ENCODE measurements at regions not wholly inside any gene's neighbourhood (a gene's known extent, or its start where the extent isn't known, plus 50 kb on each side); places are given as distances from the start of the nearest gene placed in this dataset.
"Not testable (repeated sequence)": the region's sequence is repeated elsewhere in the genome, so short reads cannot be mapped to it uniquely, and the experiment has no call there.

DNA sequence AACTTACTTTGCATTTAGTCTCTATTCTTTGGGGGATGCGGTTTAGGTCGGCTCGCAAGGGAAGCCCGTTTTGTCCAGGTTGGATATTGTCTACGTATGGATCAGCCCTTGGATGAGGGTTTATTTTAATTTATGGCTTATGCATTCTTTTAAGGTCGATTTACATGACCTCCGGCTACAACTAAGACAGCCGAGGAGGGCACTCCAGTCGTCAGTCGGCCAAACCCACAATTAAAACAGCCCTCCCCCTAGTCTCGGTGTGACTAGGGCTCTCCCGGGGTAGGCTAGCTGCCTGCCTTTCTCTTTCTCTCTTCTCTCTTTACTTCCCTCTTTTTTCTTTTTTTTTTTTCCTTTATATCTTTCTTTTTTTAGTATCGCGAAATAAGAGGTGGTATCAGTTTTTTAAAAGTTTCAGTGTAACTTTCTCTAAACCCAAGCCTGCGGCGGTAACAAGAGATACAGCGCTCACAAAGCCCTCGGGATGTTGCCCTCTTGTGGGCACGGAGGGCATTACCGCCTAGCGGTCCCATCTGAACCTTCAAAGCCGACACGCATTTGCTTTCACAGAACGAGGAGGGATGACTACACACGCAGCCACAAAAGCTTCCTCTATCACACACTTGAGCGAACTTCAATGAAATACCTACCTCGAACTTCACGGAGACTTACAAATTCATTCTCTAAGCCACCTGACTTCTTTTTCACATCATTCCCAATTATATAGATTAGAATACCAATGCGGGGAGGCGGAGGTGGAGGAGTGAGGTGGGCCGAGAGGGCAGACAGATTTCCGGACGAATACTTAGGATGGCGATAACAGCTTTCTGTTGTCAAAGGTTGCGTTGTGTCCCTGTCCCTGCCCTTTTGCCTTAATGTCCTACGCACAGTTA is 132.3 kb upstream of the C11orf58 start:
- peak; percentile 32 to 66 for DNase-seq (ENCODE audit: extremely low read depth in 1 of 2, low read depth in 1 of 2)

DNA sequence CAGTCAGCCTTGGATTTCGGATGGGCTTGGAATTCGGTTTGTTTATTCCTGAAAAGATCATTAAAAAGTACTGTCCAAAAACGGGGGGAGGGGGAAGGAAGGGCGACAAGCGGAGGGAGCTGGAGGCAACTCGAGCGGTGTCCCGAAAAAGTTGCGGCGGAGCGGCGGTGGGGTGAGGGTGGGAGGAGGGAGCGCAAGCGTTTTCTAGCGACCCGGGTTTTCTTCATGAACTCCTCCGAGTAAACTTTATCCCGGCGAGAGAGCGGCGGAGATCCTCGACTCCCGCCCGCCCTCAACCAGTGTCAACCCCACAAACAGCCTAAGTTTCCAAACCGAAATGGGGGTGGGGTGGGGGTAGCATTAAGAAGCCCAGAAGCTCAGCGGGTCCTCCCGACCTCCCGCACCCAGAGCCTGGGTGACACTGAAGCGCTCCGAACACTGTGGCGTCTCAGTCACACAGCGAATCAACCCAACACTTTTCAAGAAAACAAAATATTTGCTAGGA is 133.0 kb upstream of the C11orf58 start:
- no peak for DNase-seq (ENCODE audit: extremely low read depth in 1 of 2, low read depth in 1 of 2)

GRCh38 chr11:16604794-16605388 is 133.6 kb upstream of the C11orf58 start:
- DNase-seq (ENCODE audit: extremely low read depth in 1 of 2, low read depth in 1 of 2) = no peak

GRCh38 chr11:16603890-16604793 is 134.3 kb upstream of the C11orf58 start:
- no peak for DNase-seq (ENCODE audit: extremely low read depth in 1 of 2, low read depth in 1 of 2)

GRCh38 chr11:16603245-16603644 is 135.2 kb upstream of the C11orf58 start:
- DNase-seq (ENCODE audit: extremely low read depth in 1 of 2, low read depth in 1 of 2) = no peak

DNA sequence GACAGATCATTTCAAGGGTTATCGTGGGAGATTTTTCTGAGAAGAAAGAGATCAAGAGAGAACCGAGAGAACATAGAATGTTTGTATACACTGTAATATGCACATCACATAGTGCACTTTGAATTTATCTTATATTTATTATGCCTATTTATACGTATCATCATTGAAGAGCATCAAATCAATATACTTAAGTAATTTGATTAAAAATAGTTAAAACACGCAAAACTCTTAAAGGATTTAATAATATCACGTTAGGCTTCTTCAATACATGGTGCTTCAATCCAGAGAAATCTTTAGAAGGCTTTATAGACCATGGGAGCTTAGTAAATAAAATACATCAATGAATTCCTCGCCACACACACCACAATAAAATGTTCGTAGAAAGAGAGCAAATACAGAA is 139.5 kb upstream of the C11orf58 start:
- no peak for DNase-seq (ENCODE audit: extremely low read depth in 1 of 2, low read depth in 1 of 2)

GRCh38 chr11:16598032-16598431 is 140.4 kb upstream of the C11orf58 start:
- DNase-seq (ENCODE audit: extremely low read depth in 1 of 2, low read depth in 1 of 2) = no peak

DNA sequence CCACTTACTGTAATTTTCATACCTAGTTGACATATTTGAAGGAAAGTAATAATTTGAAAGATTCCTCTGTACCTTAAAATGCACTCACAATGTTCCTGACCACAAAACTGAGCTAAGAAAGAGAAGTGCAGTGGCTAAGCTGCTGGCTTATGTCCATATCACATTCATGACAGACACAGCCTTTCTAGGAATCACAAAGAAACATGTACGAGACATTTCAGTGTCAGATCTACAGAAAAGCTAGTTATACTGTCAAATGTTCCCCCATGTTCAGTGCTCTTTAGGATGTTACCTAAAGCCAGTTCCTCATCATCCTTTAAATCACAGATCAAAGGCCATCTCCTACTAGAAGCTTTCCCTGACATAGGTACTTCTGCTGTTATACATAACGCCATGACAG is 142.2 kb upstream of the C11orf58 start:
- no peak for DNase-seq (ENCODE audit: extremely low read depth in 1 of 2, low read depth in 1 of 2)

DNA sequence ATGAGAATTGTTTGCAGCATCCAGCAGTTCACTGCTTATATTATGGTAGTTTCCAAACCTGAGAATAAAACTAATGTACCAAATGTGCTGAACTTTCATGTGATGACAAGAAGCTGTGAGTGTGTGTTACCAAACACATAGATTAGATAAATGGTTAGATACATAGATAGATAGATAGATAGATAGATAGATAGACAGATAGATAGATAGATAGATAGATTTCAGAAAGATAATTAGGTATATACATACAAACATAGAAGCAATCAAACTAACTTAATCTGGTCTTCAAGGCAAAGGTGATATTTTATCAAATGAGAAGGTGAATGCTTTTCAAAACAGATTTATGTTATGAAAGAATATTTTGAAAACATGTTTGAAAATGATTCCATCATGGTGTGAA is 147.3 kb upstream of the C11orf58 start:
- DNase-seq (ENCODE audit: extremely low read depth in 1 of 2, low read depth in 1 of 2) = no peak

DNA sequence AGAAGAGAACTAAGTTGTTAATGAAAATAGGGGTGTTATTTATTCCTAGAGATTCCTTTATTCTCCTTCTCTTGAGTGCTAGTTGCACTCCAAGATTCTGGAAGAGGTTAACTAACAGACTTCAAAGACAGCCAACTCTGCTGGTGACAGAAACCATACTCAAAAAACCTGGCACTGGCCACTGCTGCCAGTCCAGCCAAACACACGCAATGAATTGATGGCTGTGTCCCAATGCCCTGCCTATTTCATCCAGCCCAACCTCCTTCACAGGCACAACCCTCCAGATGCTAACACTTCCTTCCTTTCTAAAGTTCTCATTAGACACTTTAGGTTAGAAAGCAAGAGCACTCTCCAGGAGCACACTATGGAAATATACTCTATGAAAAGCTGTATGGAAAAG is 150.8 kb upstream of the C11orf58 start:
- DNase-seq (ENCODE audit: extremely low read depth in 1 of 2, low read depth in 1 of 2) = no peak

DNA sequence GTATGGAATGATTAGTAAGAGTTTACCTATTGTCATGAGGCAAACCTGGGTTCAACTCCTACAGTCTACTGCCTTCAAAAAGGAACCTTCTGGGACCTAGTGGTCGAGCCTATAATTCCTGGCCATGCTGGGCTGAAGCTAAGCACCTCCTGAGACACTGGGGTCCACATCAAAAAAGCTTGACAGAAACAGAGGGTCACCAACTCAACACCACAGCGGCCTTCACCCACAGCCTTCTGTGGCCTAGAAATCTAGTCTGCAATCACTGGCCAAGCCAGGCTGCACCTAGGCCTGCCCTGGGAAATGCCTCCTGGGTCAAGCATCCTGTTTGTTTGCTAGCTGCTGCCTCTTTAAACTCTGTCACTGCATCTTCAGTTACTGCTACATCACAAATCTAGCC is 153.9 kb upstream of the C11orf58 start:
- no peak for DNase-seq (ENCODE audit: extremely low read depth in 1 of 2, low read depth in 1 of 2)

DNA sequence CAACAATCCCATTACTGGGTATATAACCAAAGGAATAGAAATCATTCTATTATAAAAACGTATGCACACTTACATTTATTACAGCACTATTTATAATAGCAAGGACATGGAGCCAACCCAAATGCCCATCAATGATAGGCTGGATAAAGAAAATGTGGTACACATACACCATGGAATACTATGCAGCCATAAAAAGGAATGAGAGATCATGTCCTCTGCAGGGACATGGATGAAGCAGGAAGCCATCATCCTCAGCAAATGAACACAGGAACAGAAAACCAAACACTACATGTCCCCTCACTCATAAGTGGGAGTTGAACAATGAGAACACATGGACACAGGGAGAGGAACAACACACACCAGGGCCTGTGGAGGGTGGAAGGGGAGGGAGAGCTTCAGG is 157.4 kb upstream of the C11orf58 start:
- DNase-seq (ENCODE audit: extremely low read depth in 1 of 2, low read depth in 1 of 2) = not testable (repeated sequence)

GRCh38 chr11:16577490-16577889 is 161.0 kb upstream of the C11orf58 start:
- no peak for DNase-seq (ENCODE audit: extremely low read depth in 1 of 2, low read depth in 1 of 2)

DNA sequence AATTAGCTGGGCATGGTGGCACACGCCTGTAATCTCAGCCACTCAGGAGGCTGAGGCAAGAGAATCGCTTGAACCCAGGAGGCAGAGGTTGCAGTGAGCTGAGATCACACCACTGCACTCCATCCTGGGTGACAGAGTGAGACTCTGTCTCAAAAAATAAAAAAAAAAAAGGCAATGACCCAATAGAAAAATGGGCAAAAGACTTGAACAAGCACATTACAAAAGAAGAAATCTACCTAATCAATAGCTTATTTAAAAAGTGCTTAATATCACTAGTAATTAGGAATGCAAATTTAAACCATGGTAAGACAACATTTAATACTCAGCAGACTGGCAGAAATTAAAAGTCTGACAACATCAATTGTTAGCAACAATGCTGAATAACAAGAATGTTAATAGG is 163.6 kb upstream of the C11orf58 start:
- DNase-seq (ENCODE audit: extremely low read depth in 1 of 2, low read depth in 1 of 2) = not testable (repeated sequence)

- no peak for DNase-seq (ENCODE audit: extremely low read depth in 1 of 2, low read depth in 1 of 2)
These were observed 165.5 kb upstream of the C11orf58 start for GRCh38 chr11:16572945-16573344.

DNA sequence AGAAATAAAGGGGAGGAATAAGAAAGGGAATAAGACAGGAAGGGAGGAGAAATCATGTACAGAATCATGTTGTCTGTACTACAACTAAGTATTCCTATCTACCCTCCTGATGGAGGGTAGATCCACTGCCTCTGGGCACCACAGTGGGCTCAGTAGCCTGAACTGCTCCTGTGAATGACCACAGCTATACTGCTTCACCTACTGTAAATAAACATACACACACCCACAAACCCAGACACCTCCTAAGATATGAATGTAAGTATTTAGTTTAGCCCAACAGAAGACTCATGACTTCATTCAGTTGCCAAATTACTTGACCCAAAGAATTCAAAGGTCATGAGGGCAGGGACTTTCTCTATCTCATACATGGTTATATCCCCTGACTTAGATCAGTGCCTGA is 177.3 kb upstream of the C11orf58 start:
- DNase-seq (ENCODE audit: extremely low read depth in 1 of 2, low read depth in 1 of 2) = no peak

DNA sequence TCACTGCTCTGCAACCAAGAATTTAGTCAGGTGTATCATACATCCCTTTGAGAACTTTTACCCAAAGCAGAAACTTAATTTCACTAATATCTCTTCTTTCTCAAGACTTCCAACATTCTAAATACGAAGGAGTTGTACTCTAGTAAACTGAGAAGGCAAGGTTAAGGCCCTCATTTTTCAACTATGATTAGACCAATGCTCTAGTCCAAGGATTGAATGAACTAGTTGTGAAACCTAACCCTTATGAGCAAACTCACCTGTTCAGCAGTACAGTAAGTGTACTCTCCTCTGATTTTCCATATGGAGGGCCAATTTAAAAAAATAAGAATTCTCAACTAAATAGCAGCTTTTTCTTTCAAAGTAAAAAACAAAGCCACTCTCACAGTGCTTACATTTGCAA is 180.0 kb upstream of the C11orf58 start:
- DNase-seq (ENCODE audit: extremely low read depth in 1 of 2, low read depth in 1 of 2) = no peak

- no peak for DNase-seq (ENCODE audit: extremely low read depth in 1 of 2, low read depth in 1 of 2)
These were observed 182.5 kb upstream of the C11orf58 start for GRCh38 chr11:16555956-16556355.

- DNase-seq (ENCODE audit: extremely low read depth in 1 of 2, low read depth in 1 of 2) = no peak
These were observed 184.1 kb upstream of the C11orf58 start for GRCh38 chr11:16554361-16554760.

DNA sequence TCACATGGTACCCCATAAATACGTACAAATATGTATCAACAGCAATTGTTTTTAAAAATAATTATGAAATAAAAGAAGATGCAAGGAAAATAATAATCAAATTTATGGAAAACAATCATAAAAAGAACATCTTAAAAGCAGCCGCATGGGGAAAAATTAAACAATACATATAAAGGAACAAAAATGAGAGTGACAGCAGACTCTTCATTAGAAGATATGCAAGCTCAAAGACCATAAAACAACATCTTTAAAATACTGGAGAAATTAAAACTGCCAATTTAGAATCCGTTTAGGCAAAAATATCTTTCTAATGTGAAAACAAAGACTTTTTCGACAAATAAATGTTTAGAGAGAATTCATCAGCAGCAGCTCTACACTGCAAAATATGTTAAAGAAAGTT is 190.6 kb upstream of the C11orf58 start:
- no peak for DNase-seq (ENCODE audit: extremely low read depth in 1 of 2, low read depth in 1 of 2)

- DNase-seq (ENCODE audit: extremely low read depth in 1 of 2, low read depth in 1 of 2) = no peak
These were observed 187.3 kb upstream of the SOX6 start for GRCh38 chr11:16543642-16544041.

Measured in activated CD8-positive, alpha-beta memory T cell treated with anti-CD3 and anti-CD28 coated beads for 1 hour (primary cell).